HG03439 (cell line): ENCODE measurements at regions not wholly inside any gene's neighbourhood (a gene's known extent, or its start where the extent isn't known, plus 50 kb on each side); places are given as distances from the start of the nearest gene placed in this dataset.

Source experiments
- ATAC-seq: cut with Tn5 transposase; IDR thresholded peaks from one replicate; pipeline ENCODE4 v1.9.1; 2021; ENCODE audit warnings: mild to moderate bottlenecking, moderate library complexity; ENCODE audit not compliant: unreplicated experiment

DNA sequence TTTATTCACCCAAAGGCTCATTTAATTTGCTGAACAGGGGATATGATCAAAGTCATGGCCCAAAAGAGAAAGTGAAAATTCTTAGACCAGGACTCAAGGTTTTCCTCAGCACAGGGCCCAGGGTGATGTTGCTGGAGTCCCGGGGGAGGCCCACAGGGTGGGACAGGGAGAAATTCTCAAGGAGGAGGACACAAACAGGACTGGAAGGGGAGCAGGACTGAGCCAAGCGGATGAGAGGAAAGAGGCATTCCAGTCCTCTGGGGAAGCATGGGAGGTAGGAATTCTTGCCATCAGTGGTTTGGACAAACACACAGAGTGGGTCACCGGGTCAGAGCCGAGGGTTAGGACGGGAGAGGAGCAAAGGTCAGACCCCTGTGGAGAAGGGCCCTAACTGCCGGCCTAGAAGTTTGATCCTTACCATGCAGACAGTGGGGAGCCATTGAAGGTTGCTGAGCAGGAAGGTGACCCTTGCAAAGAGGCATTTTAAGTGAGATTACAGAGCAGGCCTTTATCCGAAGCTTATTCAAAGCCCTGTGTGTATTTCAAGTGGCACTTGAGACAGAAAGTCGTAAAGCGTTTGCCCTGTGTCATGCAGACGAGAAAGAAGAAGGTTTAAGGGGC lies 68.4 kb upstream of the PTGR2 start:
- ATAC-seq = no peak

DNA sequence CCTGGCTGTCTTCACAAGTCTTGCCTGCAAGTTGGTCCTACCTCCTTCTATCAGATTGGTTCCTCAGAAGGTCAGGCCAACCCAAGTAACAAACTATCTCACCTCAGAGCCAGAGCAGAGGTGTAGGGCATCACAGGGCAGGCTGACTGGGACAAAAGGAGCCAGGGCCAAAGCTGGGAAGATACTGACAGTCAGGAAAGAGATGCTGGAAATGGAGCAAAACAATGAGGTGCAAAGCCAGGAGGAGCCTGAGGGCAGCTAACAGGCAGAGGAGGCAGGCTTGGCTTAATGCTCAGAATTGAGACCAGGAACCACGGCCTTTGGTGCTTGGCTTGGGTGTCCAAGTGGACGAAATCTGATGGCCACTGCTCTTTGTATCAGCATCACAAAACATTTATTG lies 68.4 kb upstream of the PNMA1 start:
- no peak for ATAC-seq

DNA sequence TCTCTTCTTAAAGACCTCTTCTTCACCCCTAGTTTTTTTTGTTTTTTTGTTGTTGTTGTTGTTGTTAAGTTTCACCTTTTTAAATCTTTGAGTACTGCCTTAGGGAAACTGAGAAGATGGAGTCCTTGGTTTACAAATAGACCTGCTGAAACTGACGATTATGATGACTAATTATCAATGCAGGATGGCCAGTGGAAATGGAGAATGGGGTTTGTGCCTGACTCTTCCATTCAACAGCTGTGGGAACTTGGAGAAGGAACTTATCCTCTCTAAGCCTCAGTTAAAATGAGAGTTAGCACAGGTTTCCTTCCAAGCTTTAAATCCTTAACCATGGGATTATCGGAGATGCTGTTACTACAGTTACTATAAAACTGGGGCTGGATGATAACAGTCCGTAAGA lies 66.7 kb upstream of the PNMA1 start:
- no peak for ATAC-seq

DNA sequence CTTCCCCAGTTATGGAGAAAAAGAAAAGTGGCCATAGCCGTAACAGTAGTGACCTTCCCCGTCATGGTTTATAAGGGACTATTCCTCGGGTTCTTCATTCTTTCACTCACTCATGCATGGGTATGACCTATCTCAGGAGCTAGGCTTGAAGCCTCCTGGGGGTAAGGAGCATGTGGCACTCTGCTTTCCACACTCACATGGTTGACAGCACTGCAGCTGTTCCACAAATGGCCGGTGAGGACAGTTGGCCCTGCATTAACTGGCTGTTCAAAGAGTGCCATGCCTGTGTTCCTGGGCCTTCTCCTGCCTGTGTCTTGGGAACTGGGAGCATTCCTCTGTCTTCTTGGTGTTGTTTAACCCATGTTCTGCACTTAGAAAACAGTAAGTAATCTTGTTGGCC lies 66.2 kb upstream of the PNMA1 start:
- ATAC-seq = no peak

DNA sequence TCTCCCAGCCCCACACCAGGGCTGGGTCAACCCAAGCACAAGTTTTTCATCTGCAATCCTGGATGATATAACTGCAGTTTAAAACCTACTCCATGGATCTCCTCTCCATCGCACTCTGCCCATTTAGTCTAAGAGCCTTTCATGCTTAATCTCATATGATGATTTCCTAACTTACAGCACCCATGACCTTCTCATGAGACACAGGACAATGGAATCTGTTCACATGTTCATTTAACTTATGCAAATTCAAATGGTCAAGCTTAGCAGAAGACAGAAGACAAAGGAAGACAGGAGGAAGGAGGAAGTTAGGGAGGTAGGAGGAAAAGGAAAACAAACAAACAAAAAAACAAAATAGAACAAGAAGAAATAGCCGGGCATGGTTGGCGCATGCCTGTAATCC lies 64.6 kb upstream of the PNMA1 start:
- ATAC-seq = no peak

DNA sequence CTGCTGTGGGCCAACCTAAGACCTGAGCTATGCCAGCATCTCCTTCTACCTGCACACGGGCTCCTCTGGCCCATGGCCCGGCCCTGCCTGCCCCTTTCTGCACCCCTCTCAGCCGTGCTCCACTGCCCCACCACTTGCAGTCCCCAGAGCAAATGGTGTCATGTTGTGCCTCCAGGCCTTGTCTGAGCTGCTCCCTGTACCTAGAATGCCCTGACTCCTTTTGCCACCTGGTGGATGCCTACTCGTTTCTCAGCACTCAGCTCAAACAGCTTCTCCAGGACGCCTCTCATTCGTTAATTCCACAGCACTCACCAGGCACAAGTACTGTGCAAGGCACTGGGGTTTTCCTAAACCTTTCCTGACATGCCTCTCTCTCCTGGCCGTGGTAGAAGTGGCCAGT lies 63.2 kb upstream of the PNMA1 start:
- ATAC-seq = no peak

DNA sequence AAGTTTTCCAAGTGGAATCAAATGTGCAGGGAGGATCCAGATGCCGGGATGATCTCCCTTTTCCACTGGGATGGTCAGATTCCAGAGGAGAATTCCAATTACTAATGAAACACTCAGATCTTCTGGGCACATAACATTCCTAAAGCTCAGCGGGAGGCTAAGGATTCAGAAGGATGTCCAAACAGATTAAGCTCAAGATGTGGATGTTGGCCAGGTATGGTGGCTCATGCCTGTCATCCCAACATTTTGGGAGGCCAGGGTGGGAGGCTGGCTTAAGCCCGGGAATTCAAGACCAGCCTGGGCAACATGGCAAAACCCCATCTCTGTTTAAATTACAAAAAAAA lies 62.0 kb upstream of the PNMA1 start:
- ATAC-seq = no peak

DNA sequence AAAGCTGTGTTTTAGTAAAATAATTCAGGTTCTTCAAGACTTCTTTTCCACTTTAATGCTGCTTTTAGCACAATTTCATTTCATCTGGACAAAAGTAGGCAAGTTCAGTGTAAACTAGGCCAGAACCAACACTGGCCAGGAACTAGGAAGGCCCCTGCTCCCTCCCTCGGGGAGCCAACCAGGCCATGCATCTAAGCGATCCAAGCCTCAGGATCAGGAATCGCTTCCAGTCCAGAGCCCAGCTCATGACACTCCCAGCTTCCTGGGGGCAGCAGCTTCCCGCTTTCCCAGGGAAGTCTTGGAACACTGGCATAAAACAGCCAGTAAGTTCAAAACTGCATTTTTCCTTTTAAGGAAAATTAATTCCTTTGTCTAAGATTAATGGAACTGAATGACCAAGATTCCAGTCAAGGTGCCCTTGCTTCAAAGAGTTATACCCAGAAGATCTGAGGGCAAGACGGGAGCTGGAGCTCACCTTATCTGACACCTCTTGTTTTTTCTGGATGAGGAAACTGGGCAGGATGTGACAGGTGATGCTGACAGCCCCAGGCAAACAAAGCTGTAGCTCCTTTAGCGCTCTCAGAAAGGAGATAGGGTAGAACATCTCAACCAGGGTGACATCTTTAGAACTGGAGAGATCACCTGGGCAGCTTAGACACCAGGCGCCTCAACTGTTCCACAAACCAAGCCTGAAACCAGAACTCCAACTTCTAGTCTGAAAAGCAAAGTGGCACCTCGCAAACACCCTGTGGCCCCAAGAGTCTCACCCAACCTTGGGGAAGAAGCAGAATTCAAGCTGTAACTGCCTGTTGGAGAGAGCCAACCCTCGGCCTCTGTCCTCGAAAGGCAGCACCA lies 61.4 kb upstream of the PNMA1 start:
- ATAC-seq = no peak

DNA sequence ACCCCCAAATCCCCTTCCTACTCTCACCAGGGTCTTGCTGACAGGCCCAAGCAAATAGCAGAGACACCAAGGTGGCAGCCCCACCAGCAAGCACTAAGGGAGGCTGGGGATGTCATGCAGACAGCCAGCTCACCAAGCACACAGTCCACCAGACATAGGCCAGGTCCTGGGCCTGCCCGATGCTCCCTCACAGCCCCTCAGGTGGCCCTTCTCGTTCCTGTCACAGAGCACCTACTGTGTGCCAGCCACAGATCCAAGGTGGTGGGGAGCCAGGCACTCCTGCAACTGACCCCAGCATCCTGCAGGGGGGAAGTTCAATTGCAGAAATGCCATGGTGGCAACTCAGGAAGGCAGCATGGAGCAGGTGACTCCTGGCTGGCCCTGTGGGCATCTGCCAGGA lies 60.5 kb upstream of the PNMA1 start:
- ATAC-seq = no peak

DNA sequence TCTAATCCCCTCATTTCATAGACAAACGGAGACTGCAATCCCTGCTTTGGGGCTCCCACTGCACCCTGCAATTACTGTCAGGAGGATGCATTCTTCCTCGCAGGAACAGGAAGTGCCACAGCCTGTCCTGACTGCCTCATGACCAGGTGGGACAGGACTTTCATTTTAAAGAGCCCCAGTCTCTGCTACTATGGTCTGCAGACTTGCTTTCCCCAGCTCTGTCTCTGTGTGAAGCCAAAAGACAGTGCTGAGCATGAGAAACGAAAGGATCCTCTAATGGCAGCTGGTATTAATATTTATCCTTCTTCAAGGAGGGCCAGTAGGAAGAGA lies 60.0 kb upstream of the PNMA1 start:
- ATAC-seq = no peak

DNA sequence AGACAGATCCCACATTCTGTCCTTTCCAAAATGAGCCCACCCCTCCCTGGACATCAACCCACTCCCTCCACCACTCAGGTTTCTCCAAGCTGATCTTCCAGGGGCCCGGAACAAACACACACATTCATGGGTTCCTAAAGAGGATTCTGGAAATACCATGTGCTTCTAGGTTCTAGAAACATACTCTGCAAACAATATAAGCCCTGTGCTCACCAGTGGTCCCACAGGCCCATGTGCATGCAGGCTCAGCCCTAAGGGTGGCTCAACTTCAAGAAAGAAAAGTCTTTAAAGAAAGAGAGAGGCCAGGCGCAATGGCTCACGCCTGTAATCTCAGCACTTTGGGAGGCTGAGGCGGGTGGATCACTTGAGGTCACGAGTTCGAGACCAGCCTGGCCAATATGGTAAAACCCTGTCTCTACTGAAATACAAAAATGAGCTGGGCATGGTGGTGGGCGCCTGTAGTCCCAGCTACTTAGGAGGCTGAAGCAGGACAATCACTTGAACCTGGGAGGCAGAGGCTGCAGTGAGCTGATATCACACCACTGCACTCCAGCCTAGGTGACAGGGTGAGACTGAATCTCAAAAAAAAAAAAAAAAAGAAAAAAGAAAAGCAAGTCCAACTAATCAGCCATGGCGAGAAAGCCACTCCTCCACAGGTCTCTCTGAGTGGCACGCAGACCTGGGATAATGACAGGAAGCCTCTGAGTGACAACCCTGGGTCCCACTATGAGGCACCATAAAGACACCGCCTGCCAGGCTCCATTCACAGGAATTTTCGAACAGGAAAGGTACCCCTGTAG lies 59.5 kb upstream of the PNMA1 start:
- no peak for ATAC-seq

DNA sequence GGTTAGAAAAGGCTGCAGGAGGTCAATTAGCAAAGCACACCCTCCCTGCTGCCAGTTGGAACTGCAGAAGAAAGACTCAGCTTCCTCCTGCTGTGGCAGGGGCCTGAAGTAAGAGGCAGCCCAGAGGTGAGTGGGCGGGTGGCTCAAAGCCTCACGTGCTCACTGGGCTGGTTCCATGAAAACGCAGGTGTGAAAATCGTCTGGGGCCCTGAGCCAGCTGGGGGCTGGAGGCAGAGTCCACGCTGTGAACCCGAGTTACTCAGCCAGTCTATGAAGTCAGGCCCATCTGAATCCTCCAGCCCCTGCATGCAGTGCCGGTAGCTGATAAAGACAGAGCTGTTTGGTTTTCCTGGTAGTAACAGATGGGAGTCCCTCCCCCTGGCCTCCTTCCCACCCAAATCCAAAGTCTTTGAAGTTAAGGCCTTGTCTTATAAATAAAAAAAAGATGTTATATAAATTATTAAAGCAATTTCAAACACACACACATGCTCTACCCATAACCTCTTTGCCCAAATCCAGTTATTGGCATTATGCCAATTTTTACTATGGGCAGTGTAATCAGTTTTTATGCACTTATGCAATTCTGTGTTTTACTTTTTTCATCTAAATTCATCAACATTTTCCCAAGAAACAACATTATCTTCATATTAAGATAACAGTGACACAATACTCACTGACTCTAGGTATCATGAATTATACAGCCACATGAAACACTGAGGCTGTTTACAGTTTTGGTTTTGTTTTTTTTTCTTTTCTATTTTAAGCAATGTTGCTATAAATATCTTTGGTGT lies 57.9 kb upstream of the PNMA1 start:
- peak; percentile 49 for ATAC-seq

DNA sequence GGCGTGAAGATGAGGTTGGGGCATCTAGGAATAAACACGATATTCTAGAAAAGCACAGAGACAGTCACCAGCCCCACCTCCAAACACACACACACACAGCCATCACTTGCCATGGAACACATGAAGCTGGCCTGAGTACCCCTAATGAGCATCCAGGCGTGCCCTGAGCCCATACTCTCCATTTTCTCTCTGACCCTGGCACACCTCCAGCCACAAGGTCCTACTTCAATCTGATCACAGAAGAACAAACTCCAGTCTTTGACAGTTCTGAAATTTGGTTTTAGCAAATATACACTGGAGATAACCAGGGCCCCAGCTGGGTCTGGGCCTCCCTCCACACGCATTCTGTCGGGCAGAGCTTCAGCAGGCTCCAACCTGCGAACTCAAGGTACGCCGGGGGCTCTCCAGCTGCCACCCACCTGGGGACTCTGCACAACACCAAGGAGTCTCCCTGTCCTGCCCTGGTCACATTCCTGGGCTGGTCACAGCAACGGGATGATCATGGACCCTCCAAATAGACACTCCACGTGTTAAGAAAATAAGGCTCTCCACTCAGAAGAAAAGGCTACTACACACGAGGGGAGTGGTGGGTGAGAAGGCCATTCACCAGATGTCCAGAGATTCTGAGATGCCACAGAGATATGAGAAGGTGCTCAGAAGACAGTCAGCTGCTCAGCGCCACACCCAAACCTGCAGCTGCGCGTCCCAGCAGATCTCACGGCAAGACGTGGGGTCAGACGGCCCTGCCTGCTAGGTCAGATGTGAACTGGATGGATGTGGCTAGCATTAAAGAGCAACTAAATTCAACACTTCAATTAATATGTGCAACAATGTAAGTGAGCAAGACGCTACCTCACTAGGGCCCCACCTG lies 57.0 kb upstream of the PNMA1 start:
- peak; percentile 15 for ATAC-seq

DNA sequence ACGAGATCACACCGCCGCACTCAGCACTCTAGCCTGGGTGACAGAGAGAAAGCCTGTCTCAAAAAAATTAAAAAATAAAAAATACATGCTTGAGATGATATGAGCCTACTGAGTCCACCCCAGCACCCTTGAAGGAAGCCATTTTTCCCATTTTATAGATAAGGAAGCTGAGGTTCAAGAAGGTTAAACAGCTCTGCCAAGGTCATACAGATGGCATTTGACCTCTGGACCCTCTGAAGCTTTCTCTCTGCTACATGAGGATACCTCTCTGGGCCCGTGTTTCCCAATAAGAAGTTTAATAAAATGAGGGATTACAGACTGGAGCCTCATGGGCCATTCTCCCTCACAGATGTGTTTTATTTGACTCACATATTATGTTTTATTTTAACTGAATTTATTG lies 53.9 kb upstream of the PNMA1 start:
- no peak for ATAC-seq

DNA sequence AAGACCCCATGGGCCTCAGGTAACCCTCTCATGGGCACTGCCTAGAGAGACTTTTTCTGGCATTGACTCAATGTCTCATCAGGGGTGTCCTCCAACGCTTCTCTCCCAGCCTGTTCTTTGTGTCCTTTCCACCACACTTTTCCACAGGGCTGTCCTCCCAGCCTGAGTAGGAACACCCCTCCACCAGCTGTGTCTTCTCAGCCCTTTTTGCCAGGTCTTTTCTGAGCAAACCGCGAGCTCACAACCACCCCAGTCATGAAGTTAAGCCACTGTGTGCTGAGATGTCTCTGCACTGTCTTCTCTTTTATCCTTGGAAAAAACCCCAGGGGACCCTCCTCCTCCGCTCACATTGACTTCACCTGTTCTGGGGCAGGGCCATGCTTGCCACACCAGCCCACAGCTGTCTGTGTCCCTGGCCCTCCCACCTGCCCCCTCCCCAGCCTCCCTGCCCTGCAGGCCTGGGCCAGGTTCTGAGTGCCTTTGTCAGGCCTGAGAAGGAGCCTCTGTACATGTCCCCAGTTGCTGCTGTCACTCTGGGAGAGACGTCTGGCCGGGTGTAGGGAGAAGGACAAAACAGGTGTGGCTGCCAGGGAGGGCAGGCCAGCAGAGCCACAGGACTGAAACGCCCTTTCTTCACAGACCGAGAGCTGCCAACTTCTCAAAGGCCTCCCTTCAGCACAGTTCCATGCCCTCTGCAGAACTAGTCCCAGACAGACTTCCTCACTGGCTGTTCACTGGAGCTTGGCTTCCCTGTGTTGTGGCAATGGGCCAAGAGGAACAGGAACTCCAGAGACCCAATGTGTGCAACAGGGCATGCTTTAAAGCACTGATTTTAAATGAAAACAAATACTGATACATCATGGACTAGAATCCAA lies 50.5 kb upstream of the PNMA1 start:
- ATAC-seq = no peak
